ENCODE measurements at regions not wholly inside any gene's neighbourhood (a gene's known extent, or its start where the extent isn't known, plus 50 kb on each side); places are given as distances from the start of the nearest gene placed in this dataset.

DNA sequence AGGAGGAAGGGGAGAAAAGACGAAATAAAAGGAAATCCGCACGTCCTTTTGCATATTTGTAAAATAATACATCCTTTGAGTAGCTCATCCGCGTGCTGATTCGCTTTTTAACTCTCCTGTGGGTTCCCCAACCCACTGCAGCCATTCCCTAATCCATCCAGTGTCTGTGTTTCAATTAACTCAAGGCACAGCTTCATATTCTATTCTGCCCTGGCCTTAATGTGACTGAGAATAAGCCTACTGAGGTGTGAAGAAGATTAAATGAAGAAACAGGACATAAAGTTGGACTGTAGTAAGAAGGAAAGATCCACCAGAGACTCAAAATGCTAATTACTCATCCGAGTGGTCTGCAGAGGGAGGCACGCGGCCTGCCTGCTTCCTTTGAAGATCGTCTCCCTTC, 161.4 kb upstream of the SH3BP4 start:
- Histone ChIP-seq H3K4me1 (no peaks in the 10 kb centered on the region), H3K27ac (replicated peaks in 1 of 4) (no peak overlapping the region), H3K27me3 (peaks cover 0 to 5% (median 0%) of the 10 kb centered on the region in 4 donors), H3K9me3 (no peaks in the 10 kb centered on the region), H3K4me3 (no peak overlapping the region), H3K36me3 (no peaks in the 10 kb centered on the region)
- intact Hi-C loops (cut with DNase I), result no loop called here
- no peak for TF ChIP-seq POLR2AphosphoS5 (IDR thresholded peaks at IDR 0.05)
- 88% methylated on average over 10 of the region's 10 CpGs for WGBS
- no peak for DNase-seq (ENCODE audit: extremely low spot score)

DNA sequence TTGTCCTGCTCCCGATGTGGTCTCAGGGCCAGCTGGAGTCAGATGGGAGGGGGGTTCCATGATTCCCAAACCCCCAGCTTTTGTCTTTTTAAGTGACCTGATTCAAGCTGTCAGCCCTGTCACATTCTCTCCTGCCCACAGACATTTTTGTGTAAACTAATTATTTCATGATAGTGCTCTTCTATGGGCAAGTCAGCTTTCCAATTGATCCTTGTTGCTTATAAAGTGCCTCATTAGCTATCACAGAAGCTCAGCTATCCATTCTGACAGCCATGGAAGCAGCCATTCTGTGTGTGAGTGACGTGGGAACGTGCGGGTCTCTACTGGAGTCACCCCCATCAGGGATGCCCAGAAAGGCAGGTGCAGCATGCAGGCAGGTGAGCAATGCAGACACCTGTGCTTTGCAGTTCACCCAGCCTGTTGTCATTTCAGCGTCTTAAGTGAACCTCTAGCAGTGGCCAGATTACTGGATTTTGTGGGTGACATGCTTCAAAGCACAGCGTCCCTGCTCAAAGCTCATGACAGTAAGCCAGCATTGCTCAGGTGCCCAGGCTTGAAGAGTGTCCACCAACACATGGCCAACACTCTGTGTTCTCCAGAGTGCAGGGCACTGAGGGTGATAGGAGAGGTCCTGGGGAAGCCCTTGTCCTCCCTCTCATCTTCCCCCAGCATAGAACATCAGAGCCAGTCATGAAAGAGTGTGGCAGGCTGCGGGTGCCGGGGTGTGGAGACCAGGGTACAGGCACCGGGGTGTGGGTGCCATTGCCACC, 162.1 kb upstream of the SH3BP4 start:
- TF ChIP-seq POLR2AphosphoS5 (IDR thresholded peaks at IDR 0.05) (no peak), POLR2A (IDR thresholded peaks at IDR 0.05; ENCODE audit: low read depth) (no peak), EP300 (IDR thresholded peaks at IDR 0.05) (no peak)
- TF ChIP-seq, protein P1, sequence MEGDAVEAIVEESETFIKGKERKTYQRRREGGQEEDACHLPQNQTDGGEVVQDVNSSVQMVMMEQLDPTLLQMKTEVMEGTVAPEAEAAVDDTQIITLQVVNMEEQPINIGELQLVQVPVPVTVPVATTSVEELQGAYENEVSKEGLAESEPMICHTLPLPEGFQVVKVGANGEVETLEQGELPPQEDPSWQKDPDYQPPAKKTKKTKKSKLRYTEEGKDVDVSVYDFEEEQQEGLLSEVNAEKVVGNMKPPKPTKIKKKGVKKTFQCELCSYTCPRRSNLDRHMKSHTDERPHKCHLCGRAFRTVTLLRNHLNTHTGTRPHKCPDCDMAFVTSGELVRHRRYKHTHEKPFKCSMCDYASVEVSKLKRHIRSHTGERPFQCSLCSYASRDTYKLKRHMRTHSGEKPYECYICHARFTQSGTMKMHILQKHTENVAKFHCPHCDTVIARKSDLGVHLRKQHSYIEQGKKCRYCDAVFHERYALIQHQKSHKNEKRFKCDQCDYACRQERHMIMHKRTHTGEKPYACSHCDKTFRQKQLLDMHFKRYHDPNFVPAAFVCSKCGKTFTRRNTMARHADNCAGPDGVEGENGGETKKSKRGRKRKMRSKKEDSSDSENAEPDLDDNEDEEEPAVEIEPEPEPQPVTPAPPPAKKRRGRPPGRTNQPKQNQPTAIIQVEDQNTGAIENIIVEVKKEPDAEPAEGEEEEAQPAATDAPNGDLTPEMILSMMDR (IDR thresholded peaks at IDR 0.05), result no peak
- intact Hi-C loops (cut with DNase I), result no loop called here
- 92% methylated on average over 8 of the region's 9 CpGs for WGBS

DNA sequence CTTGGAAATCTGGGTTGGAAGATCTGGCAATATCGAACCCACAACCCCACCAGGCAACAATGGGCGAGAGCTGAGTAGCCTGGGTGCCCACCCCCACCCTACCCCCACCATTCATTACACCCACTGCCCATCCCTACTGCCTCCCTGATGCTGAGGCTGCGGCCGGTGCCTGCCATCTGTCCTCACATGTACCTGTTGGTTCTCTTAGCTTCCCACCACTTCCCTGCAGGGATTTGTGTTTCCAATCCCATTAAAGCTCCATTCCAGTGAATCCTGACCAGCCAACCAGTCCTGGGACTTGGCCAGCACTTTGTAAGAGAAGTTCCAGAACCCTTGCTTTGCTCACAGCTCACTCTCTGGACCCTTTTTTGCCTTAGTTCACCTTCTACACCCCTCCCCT, 163.0 kb upstream of the SH3BP4 start:
- 90% methylated on average over 4 of the region's 4 CpGs for WGBS
- H3K27ac ChIP-seq (replicated peaks in 1 of 4), result no peak overlapping the region
- no peaks in the 10 kb centered on the region for H3K4me1 ChIP-seq
- no peaks in the 10 kb centered on the region for H3K36me3 ChIP-seq
- TF ChIP-seq POLR2AphosphoS5 (IDR thresholded peaks at IDR 0.05) (no peak), POLR2A (IDR thresholded peaks at IDR 0.05; ENCODE audit: low read depth) (no peak), EP300 (IDR thresholded peaks at IDR 0.05) (no peak)
- TF ChIP-seq, protein P1 (IDR thresholded peaks at IDR 0.05), result no peak
- intact Hi-C loops (cut with DNase I), result no loop called here
- DNase-seq (ENCODE audit: extremely low spot score), result no peak
- peaks cover 0 to 5% (median 2%) of the 10 kb centered on the region in 4 donors for H3K9me3 ChIP-seq
- no peak overlapping the region for H3K4me3 ChIP-seq
- peaks cover 0 to 5% (median 0%) of the 10 kb centered on the region in 4 donors for H3K27me3 ChIP-seq

More for the DNA sequence above, 162.1 kb upstream of the SH3BP4 start:
- no peaks in the 10 kb centered on the region for H3K4me1 ChIP-seq
- peaks cover 0 to 5% (median 0%) of the 10 kb centered on the region in 4 donors for H3K27me3 ChIP-seq
- H3K9me3 ChIP-seq, result no peaks in the 10 kb centered on the region
- no peak overlapping the region for H3K27ac ChIP-seq (replicated peaks in 1 of 4)
- no peak overlapping the region for H3K4me3 ChIP-seq
- no peaks in the 10 kb centered on the region for H3K36me3 ChIP-seq
- DNase-seq (ENCODE audit: extremely low spot score), result no peak

DNA sequence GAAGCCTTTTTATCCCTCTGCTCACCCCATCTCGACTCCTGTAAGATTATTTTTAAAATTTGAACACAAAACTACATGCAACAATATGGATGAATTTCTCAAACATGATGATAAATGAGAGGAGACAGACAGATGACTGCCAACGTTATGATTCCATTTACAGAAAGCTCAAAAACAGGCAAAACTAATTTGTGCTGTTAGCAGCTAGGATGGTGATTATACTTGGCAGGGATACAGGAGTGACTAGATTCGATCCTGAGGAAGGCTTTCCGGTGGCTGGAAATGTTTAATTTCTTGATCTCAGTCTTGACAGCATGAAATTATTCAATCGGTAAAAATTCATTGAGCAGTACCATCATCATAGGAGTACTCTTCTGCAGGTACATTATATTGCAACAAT, 163.4 kb upstream of the SH3BP4 start:
- no peaks in the 10 kb centered on the region for H3K4me1 ChIP-seq
- peaks cover 0 to 5% (median 0%) of the 10 kb centered on the region in 4 donors for H3K27me3 ChIP-seq
- TF ChIP-seq, protein P1 (IDR thresholded peaks at IDR 0.05), result no peak
- no peak for TF ChIP-seq POLR2AphosphoS5 (IDR thresholded peaks at IDR 0.05)
- no peak for TF ChIP-seq POLR2A (IDR thresholded peaks at IDR 0.05; ENCODE audit: low read depth)
- no peak for TF ChIP-seq EP300 (IDR thresholded peaks at IDR 0.05)
- DNase-seq (ENCODE audit: extremely low spot score), result no peak
- H3K36me3 ChIP-seq, result no peaks in the 10 kb centered on the region
- H3K27ac ChIP-seq (replicated peaks in 1 of 4), result no peak overlapping the region
- no peak overlapping the region for H3K4me3 ChIP-seq
- 73% methylated on average over 5 of the region's 5 CpGs for WGBS
- peaks cover 0 to 10% (median 6%) of the 10 kb centered on the region in 4 donors for H3K9me3 ChIP-seq
- intact Hi-C loops (cut with DNase I), result no loop called here

DNA sequence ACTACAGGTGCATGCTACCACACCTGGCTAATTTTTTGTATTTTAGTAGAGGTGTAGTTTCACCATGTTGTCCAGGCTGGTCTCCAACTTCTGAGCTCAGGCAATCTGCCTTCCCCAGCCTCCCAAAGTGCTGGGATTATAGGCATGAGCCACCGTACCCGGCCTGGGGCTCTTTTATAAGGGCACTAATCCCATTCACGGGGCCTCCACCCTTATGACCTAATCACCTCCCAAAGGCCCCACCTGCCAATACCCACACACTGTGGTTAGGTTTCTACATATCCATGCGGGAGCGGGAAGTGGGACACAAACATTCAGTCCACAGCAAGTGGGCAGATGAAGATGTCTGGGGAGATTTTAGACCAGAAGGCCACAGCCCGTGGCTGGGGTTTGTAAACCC, 164.7 kb upstream of the SH3BP4 start:
- intact Hi-C loops (cut with DNase I), result no loop called here
- WGBS, result 90% methylated on average over 2 of the region's 6 CpGs

More for the DNA sequence above, 164.7 kb upstream of the SH3BP4 start:
- H3K27ac ChIP-seq (replicated peaks in 1 of 4), result no peak overlapping the region
- H3K27me3 ChIP-seq, result peaks cover 0 to 5% (median 0%) of the 10 kb centered on the region in 4 donors
- no peaks in the 10 kb centered on the region for H3K4me1 ChIP-seq
- no peak for DNase-seq (ENCODE audit: extremely low spot score)
- H3K36me3 ChIP-seq, result no peaks in the 10 kb centered on the region
- H3K4me3 ChIP-seq, result no peak overlapping the region
- H3K9me3 ChIP-seq, result peaks cover 0 to 20% (median 13%) of the 10 kb centered on the region in 4 donors
- TF ChIP-seq EP300 (IDR thresholded peaks at IDR 0.05) (no peak), POLR2A (IDR thresholded peaks at IDR 0.05; ENCODE audit: low read depth) (no peak), POLR2AphosphoS5 (IDR thresholded peaks at IDR 0.05) (no peak)
- TF ChIP-seq, protein P1 (IDR thresholded peaks at IDR 0.05), result no peak

Data from esophagus muscularis mucosa (tissue), 4 donors.